HG02973 (cell line): ENCODE measurements at regions not wholly inside any gene's neighbourhood (a gene's known extent, or its start where the extent isn't known, plus 50 kb on each side); places are given as distances from the start of the nearest gene placed in this dataset.
"Not testable (repeated sequence)": the region's sequence is repeated elsewhere in the genome, so short reads cannot be mapped to it uniquely, and the experiment has no call there.

ENCODE experiments used
- ATAC-seq: cut with Tn5 transposase; IDR thresholded peaks from one replicate; pipeline ENCODE4 v1.9.1; 2021; ENCODE audit warnings: moderate library complexity; ENCODE audit not compliant: unreplicated experiment

DNA sequence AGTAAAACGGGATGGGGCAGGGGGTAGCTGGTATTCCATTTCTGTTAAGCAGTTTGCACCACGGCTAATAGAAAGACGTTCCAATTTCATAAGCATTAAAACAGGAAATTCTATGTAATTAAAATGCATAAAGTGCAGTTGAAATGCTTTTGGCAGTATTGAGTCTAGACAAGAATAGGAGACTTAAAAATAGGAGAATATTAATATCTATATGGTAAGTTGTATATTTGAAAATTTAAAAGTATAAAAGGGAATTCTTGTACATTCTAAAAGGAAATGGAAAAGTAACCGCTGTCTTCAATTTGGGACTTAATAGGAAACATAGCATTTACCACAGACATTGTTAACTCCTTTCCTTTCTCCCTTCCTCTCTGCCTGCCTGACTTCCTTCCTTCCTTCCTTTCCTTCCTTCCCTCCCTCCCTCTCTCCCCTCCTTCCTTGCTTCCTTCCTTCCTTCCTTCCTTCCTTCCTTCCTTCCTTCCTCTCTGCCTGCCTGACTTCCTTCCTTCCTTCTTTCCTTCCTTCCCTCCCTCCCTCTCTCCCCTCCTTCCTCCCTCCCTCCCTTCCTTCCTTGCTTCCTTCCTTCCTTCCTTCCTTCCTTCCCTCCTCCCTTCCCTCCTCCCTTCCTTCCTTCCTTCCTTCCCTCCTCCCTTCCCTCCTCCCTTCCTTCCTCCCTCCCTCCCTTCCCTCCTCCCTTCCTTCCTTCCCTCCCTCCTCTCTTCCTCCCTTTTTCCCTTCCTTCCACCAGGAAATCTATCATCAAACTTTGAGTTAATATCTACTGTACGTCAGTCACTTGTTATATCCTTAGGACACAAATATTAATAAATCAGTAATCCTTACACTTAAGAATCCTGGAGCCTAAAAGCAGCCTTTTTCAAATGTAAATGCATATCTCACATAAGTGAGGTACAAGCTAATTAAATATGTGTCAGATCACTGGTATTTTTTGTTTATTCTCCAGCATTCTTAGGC, 1049.3 kb downstream of the GALC start:
- ATAC-seq = no peak

DNA sequence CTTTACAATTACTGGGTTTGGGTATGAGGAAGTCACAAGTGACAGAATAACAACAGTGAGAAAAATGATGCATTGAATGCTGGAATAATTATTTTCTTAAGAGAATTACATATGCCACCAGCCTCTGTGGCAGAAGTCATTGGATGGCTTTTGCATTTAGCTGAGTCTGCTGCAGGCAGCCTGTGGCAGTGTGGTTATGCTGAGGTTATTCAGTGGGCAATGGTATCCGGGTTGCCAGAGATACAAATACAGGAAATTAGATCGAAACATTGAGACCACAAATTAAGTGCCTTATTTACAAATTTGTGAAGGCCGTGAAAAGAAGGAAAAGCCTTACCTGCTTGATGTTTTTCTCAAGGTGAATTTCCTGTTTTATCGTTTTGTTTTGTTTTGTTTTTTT, 1050.0 kb downstream of the GALC start:
- no peak for ATAC-seq

DNA sequence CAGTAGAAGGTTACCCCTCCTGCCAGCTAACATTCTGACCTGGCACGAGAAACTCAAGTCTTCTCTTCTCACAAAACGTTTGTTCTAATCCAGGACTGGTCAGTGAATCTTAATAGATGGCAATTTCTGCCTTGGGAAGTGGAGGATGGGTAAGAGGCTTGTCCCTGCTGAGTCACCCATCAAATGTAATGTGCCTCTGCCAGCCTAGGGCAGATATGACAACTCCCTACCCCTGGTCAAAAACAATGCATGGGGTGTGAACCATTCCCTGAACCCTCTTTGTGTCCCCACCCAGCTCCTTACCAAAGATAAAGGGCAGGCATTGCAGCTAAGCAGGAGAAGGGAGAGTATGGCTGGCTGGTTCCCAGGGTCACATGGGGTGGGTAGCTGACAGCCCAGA, 1052.9 kb downstream of the GALC start:
- no peak for ATAC-seq

DNA sequence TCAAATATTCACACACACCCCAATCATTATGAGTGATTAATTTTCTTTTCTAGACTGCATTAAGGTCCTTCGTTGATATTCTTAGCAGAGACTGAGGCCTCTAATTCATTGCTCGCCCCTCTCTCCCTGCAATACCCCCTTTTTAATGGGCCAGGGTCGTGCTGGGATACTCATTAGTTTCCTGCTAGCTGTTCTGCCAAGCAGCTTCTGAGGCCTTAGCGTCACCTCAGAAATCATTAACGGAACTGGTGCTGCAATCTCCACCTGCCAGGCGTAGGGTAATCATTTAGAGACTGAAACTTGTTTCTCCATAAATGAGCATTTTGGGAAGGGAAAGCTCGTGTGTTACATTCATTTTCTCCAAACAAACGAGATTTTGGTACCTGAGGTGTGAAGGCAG, 1054.7 kb downstream of the GALC start:
- no peak for ATAC-seq

DNA sequence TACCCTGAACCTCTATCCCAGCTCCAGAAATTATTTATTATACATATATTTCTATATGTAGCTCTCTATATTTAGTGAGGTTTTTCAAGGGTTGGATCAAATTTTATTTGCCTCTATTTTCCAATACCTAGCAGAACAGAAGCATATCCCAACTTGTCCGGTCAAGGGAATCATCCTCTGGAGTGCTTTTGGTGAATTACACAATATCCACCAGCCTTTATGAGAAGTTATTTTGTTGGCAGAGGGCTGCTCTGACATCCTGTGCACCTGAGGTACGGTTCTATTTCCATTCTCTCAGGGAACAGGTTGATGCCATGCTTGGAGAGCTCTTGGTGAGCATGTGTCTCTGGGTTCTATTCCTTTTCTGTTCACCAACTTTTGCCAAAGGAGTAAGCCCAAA, 1056.4 kb downstream of the GALC start:
- ATAC-seq = no peak

DNA sequence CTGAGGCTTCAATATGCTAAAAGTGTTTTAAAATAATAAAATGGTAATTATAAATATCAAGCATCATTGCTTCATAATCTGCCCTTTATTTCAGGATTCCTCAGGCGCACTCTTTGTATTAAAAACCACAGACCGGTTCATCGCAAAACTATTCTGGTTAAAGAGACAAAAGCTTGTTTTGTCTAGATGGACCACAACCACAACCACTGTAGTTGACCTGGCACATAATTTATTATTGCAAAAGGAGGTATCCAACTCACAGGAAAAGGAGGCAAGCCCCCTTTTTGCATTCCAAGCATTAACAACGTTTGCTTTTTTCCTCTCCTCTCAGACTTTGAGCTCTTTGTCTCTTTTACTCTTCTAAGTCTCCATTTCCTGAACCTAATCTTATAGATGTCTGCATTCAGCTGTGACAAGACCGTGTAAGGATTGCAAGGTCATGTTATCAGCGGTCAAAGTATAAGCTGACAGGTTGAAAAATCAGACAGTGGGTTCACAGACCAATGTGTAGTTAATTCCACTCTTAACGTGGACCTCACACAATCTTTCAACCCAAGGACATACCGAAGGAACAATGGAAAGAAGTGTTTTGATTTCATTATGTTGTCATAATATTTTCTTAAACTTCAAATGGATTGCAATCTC, 1057.6 kb downstream of the GALC start:
- no peak for ATAC-seq

DNA sequence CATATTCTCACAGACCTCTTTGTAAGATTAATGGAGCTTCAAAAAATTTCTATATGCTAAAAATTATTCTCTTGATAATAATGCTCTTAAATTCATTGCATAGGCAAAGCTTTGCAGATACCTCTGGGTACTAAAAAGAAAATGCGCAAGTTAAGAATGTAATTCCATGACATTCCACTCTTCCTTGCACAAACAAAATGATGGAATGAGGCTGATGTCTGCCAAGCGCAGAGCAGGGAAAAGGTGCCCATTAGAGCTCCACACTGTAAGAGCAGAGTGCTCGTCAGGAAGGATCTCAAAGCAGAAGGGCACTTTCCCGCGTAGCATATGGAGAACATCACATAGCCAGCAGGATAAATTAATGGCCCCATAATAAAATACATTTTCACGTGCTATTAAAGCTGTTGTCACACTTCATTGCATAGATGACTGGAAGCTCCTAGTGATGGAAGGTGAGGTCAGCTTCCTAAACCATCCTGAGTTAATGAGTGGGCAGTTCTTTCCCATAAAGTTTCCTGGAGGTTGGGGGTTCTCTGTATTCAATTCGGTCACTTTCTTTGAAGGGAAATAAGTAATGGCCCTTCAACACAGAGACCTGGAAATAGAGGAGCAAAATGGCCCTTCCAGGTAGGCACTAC, 1058.9 kb downstream of the GALC start:
- no peak for ATAC-seq

DNA sequence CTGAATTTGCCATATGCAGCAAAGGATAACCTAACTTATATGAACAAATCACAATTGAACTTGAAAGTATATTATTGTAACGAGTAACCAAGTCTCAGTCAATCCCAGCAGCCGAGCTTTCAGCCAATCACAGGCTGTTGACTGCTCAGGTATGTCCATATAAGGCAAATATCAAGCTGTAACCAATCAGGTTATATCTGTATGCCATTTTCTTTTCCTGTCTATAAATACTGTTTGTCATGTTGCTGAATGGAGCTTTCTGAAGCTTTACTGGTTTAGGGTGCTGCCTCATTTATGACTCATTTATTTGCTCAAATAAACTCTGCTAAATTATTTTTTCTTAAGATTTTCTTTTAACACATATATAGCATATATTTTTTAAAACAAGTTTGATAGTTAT, 1059.5 kb downstream of the GALC start:
- no peak for ATAC-seq

DNA sequence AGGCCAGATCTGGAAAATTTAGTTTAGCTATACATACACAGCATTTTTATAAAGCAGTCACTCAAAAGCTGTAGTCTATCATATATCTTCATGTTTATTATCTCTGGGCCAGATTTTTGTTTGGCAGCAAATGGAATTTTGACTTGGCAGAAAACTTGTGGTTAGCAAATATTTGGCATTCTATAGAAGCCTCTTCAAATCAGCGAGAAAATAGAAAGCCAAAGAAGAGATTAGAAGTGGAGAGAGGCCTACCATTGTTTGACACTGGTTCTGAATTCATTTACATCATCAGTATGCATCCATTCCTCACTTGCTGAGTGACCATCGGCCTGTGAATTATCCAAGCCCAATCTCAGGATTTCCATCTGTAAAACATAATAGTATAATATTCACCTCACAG, 1077.6 kb downstream of the GALC start:
- no peak for ATAC-seq

DNA sequence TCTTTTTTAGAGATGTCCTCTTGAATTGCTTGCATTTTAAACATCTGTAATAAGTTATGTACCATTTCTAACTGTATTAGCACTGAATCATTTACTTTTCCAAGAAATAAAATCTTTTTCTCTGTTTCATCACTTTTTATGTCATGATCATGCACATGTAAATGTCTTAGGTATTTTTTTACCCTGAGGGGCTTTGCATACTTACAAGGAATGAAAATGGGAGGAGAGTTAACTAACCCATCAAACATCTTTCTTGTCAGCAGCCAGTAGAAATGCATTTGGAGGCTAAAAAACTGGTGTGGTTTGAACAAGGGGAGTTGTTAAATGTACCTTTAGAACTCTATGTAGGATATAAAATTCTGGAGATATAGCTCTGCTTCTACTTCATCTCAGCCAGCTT, 1080.3 kb downstream of the GALC start:
- no peak for ATAC-seq

DNA sequence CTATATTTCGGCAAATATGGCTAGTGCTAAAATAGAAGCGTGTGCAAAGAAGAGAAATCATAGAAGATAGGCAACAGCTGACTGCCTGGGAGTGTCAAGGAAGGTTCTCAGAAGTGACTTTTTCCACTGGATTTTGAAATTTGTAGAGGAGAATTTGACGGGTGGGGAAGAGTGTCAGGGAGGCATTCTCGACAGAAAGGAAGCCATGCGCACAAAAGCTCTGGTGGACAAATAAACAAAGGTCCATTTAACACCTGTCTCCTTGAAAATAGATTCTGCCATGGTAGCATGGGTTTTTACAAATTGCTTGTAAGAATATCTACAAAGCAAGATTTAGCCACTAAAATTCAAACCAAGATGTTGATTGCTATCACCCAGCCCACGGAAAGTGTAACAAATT, 1081.5 kb downstream of the GALC start:
- no peak for ATAC-seq

DNA sequence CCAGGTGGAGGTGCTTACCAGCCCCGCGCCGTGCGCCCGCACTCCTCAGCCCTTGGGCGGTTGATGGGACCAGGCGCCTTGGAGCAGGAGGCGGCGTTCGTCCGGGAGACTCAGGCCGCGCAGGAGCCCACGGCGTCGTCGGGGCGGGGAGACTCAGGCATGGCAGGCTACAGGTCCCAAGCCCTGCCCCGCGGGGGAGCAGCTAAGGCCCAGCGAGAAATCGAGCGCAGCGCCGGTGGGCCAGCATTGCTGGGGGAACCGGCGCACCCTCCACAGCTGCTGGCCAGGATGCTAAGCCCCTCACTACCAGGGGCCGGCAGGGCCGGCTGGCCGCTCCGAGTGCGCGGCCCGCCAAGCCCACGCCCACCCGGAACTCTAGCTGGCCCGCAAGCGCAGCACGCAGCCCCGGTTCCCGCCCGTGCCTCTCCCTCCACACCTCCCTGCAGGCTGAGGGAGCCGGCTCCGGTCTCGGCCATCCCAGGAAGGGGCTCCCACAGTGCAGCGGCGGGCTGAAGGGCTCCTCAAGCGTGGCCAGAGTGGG, 1087.5 kb downstream of the GALC start:
- ATAC-seq = not testable (repeated sequence)

DNA sequence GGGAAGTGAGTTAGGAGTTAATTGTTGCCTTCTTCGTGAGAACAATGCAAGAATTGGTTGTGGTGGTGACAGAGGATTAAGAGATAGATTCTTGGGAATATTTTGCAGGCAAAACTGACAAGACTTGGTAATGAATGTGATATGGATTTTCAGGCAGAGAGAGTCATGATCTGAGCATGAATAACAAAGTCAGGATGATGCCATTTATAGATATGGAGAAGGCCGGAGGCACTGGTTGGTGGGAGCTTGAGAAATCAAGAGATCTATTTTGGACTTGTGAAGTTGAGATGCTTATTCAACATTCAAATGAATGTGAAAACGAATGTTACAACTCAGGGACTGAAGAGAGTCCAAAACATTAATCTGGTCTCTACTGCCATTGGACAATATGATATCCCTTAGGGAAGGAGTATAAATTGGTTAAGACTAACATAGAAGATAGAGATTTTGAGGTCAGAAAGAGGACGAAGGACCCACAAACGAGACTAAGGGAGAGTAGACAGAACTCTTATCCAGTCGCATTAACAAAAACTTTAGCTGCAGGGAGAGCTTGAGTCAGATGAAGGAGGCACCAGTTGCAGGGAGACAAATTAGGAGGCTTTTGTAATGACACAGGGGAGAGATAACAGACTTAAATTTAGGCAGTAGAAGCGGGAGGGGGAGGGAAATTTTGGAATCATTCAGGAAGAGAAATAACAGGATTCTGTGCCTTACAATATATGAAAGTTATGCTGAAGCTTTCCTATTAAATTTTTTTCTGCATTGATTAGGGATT, 1090.6 kb downstream of the GALC start:
- no peak for ATAC-seq

DNA sequence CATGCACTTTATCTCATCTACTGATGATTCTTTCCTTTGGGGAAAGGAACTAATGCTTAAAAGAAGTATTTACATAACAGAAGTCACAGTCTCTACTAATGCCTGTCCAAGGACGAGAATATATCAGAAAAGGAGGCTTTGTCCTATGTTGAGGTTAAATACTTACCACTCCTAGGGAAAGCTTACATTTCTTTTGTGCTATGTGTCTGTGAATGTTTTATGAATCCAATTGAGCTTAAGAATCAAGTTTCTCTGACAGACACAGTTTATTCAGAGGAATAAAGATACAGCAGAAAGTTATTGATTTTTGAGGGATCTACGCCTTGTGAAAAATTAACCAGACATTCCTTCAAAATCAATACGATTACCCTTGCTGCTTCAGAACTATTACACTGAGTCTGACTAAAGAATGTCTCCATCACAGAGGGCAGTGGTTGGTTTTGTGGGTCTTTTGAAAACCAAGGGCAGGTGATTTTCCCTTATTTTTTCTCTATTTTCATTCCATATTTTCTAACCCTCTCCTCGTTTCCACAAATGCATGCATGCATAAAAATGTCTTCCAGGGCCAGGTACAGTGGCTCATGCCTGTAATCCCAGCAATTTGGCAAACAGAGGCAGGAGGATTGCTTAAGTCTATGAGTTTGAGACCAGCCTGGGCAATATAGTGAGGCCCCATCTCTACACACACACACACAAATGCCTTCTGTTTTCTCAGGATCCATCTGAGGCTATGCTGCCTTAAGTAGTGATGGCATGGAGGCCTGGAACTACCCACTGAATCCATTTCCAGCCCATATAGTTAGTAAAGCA, 1095.1 kb downstream of the GALC start:
- no peak for ATAC-seq

DNA sequence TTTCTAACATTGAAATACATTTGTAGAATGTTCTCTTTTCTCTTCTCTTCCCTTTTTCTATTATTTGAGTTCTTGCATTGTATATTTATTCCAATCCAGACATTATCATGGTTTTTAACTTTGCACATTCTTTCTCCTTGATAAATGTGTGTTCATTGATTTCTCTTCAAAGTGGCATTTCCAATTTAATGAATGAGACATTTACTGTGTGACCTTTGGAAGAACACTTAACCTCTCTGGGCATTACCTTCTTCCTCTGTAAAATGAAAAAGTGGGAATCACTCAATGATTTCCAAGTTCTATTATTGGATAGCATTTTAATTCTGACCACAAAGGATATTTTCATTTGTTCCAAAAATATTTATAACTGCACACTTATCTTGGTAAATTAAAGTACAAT, 1095.8 kb downstream of the GALC start:
- ATAC-seq = no peak

DNA sequence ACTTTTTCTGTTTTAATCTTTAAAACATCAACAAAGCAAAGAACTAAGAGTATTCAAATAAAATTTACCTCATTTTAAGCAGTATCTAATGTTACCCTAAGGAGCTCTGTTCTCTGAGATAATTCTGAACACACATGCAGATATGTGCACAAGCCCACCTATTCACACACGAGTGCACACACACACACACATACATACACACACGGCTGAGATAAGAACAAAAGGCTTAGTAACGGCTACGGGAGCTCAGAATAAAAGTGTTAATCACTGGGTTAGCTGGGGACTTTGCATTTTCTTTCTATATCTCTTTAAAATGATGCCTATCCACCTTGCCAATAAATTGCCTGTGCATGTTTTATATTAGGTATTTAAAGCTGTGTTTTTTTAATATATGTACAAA, 1096.3 kb downstream of the GALC start:
- ATAC-seq = no peak

DNA sequence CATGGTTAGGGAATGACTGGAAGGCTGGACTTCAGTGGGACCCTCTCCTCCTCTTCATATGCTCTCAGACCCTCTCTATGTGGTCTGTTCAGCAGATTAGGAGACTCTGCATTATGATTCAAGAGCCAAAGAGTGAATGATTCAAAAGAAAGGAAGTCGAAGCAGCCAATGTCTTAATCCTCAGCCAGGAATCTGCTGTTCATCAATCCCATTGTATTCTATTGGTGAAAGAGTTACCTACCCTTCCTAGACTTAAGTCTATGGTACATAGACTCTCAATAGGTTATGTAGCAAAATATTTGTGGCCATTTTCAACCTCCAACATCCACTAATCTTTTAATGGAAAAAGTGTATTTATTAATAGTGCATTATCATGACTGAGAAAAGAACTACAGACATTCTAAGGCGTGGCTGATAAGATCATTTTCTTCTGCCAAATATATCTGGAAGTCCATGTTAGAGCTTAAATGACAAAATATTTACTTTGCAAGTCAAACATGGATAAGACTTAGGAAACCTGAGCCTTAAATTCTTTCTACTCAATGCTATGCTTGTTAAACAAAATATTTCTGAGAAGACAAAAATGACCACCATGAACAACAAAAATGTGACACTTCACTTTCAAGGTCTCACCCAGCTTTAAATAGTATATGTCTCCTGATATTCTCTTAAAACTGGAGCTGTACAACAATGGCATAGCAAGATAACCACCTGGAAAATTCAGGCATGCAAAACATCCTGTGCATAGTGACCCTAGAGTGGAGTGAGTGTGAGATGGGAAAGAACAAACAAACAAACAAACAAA, 1100.6 kb downstream of the GALC start:
- ATAC-seq = no peak

DNA sequence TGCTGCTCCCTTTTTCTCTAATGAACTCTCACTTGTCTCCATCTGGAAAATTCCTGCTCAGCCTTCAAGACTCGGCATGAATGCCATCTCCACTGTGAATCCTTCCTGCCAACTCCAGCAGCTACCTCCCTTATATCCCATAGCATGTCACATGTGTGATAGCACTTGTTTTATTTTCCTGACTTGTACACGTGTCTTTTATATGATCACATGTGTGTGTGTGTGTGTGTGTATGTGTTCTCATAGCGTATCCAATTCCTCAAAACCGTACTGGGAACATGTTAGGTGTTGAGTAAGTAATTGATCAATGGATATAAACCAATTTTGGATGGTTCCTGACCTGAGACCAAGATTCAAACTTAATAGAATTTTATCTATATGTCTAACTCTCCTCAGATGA, 1107.7 kb downstream of the GALC start:
- no peak for ATAC-seq

DNA sequence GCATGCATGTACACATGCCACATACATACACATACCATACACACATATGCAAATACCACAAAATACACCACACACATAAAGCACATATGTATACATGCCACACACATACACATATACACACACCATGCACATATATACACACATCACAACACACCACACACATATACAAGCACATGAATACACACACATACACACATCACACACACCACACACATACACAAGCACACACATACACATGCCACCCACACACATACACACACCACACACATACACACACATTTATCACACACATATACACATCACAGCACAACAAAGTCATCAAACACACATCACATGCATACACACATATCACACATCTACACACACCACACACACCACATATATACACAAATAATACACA, 1108.5 kb downstream of the GALC start:
- no peak for ATAC-seq
